PC-9 (cell line): ENCODE measurements at regions not wholly inside any gene's neighbourhood (a gene's known extent, or its start where the extent isn't known, plus 50 kb on each side); places are given as distances from the start of the nearest gene placed in this dataset.

ENCODE experiments used
- BruUV-seq: library from RNA; stranded (reverse); fragments of 400-500 nt; replicated peaks from 2 replicates; lab custom pipeline; 2021; lab: Mats Ljungman, UMichigan
- CTCF ChIA-PET: fragments of 300-600 bp; sonication (Branson Sonifier 250); formaldehyde crosslinking; loops from one replicate; lab custom pipeline; 2022; ENCODE audit warnings: antibody characterized with exemption; lab: Charles Lee
- POLR2A ChIA-PET: fragments of 300-600 bp; sonication (Branson Sonifier 250); formaldehyde crosslinking; loops from one replicate; lab custom pipeline; 2022; ENCODE audit warnings: antibody characterized with exemption; ENCODE audit not compliant: unreplicated experiment; lab: Charles Lee
- DNase-seq, 2 experiments: peaks; one replicate each; pipeline versions ENCODE4 v3.0.0 to v3.0.0-alpha.2; 2015 to 2022; ENCODE audit warnings: mixed read lengths in 1 of 2
- H2AFZ ChIP-seq: fragments of 200-600 bp; sonication (generic); 2 replicates; pipeline ENCODE4 v1.8.1; 2017; ENCODE audit warnings: antibody characterized with exemption
- H3F3A ChIP-seq: fragments of 200-600 bp; sonication (generic); 2 replicates; pipeline ENCODE4 v1.8.1; 2017; ENCODE audit warnings: antibody characterized with exemption, mild to moderate bottlenecking, low read depth; ENCODE audit not compliant: insufficient read depth
- H3K27ac ChIP-seq: fragments of 200-600 bp; sonication (generic); 2 replicates; pipeline ENCODE4 v1.6.1; 2016; ENCODE audit warnings: mixed run types
- H3K27me3 ChIP-seq: fragments of 200-600 bp; sonication (generic); 2 replicates; pipeline ENCODE4 v1.6.1; 2016; ENCODE audit warnings: low read depth, mixed run types; ENCODE audit not compliant: insufficient read depth
- H3K36me3 ChIP-seq: fragments of 200-600 bp; sonication (generic); 2 replicates; pipeline ENCODE4 v1.6.1; 2016; ENCODE audit warnings: low read depth, mixed run types
- H3K4me1 ChIP-seq: fragments of 200-600 bp; sonication (generic); replicated peaks from 2 replicates; pipeline ENCODE4 v1.6.1; 2016; ENCODE audit warnings: mixed run types; ENCODE audit not compliant: insufficient read depth
- H3K4me2 ChIP-seq: fragments of 200-600 bp; sonication (generic); 2 replicates; pipeline ENCODE4 v1.6.1; 2017; ENCODE audit warnings: mixed run types
- H3K4me3 ChIP-seq: fragments of 200-600 bp; sonication (generic); 2 replicates; pipeline ENCODE4 v1.6.1; 2016; ENCODE audit warnings: mixed run types
- H3K79me2 ChIP-seq: fragments of 200-600 bp; sonication (generic); 2 replicates; pipeline ENCODE4 v1.6.1; 2017; ENCODE audit warnings: low read depth, mixed run types
- H3K9me2 ChIP-seq: fragments of 200-600 bp; sonication (generic); 2 replicates; pipeline ENCODE4 v1.8.1; 2017; ENCODE audit warnings: mild to moderate bottlenecking; ENCODE audit not compliant: insufficient read depth
- H3K9me3 ChIP-seq: fragments of 200-600 bp; sonication (generic); 2 replicates; pipeline ENCODE4 v1.8.1; 2016; ENCODE audit warnings: low read depth; ENCODE audit not compliant: insufficient read depth
- H4K20me1 ChIP-seq: fragments of 200-600 bp; sonication (generic); 2 replicates; pipeline ENCODE4 v1.8.1; 2017; ENCODE audit not compliant: insufficient read depth
- CTCF ChIP-seq: fragments of 200-600 bp; sonication (generic); conservative IDR thresholded peaks from 2 replicates; pipeline ENCODE4 v1.6.1; 2017; ENCODE audit warnings: mixed run types, antibody characterized with exemption, mild to moderate bottlenecking, moderate library complexity
- EZH2 ChIP-seq: fragments of 200-600 bp; sonication (generic); IDR thresholded peaks from 2 replicates; pipeline ENCODE4 v1.8.0; 2017; ENCODE audit warnings: antibody characterized with exemption, low read depth
- intact Hi-C: fragments of 100-400 bp; cut with micrococcal nuclease; formaldehyde crosslinking; loops from one replicate; pipeline ENCODE4 v1.10.0; 2022; ENCODE audit not compliant: unreplicated experiment

- H3K4me3 ChIP-seq = no peak overlapping the region
- POLR2A ChIA-PET = no interaction called here
- H3K9me2 ChIP-seq = no peaks in the 10 kb centered on the region
- no peaks in the 10 kb centered on the region for H3K4me1 ChIP-seq
- intact Hi-C loops = loop anchor here (5.0 kb wide), 1 partner anchor 1352 kb away; no protein-coding TSS in a partner anchor
- H2AFZ ChIP-seq = no peak overlapping the region
- no peaks in the 10 kb centered on the region for H3F3A ChIP-seq
- TF ChIP-seq EZH2 (no peak), CTCF (no peak)
- H3K27ac ChIP-seq = no peak overlapping the region
- no peaks in the 10 kb centered on the region for H3K36me3 ChIP-seq
- CTCF ChIA-PET = no interaction called here
- no peaks in the 10 kb centered on the region for H4K20me1 ChIP-seq
- H3K4me2 ChIP-seq = no peak overlapping the region
- H3K9me3 ChIP-seq = no peaks in the 10 kb centered on the region
- H3K79me2 ChIP-seq = no peaks in the 10 kb centered on the region
- peaks cover 41% of the 10 kb centered on the region for H3K27me3 ChIP-seq
- no TSS peak for BruUV-seq
- no peak for DNase-seq
These were observed 83.2 kb downstream of the BUD13 start for GRCh38 chr11:116689413-116690127.

- no peak overlapping the region for H3K4me2 ChIP-seq
- BruUV-seq = no TSS peak
- H3K4me1 ChIP-seq = no peaks in the 10 kb centered on the region
- intact Hi-C loops = no loop called here
- no peaks in the 10 kb centered on the region for H3F3A ChIP-seq
- ChIA-PET CTCF (no interaction called here), POLR2A (no interaction called here)
- no peaks in the 10 kb centered on the region for H3K9me3 ChIP-seq
- no peaks in the 10 kb centered on the region for H3K79me2 ChIP-seq
- H3K27me3 ChIP-seq = peaks cover 48% of the 10 kb centered on the region
- no peaks in the 10 kb centered on the region for H4K20me1 ChIP-seq
- TF ChIP-seq CTCF = no peak
- no peak for TF ChIP-seq EZH2
- H3K27ac ChIP-seq = no peak overlapping the region
- no peaks in the 10 kb centered on the region for H3K9me2 ChIP-seq
- H3K36me3 ChIP-seq = no peaks in the 10 kb centered on the region
- no peak overlapping the region for H3K4me3 ChIP-seq
- no peak overlapping the region for H2AFZ ChIP-seq
- no peak for DNase-seq
These were observed 84.6 kb downstream of the BUD13 start for GRCh38 chr11:116688202-116688540.

- H3K4me2 ChIP-seq = no peak overlapping the region
These were observed 85.2 kb downstream of the BUD13 start for GRCh38 chr11:116687458-116688201.

More at GRCh38 chr11:116687458-116688201, 85.2 kb downstream of the BUD13 start:
- BruUV-seq = no TSS peak
- DNase-seq = no peak
- H3K4me1 ChIP-seq = no peaks in the 10 kb centered on the region
- H4K20me1 ChIP-seq = no peaks in the 10 kb centered on the region
- no peaks in the 10 kb centered on the region for H3K36me3 ChIP-seq
- no peak overlapping the region for H2AFZ ChIP-seq
- ChIA-PET CTCF (no interaction called here), POLR2A (no interaction called here)
- intact Hi-C loops = no loop called here
- H3K27me3 ChIP-seq = peaks cover 46% of the 10 kb centered on the region
- no peak overlapping the region for H3K27ac ChIP-seq
- H3K9me3 ChIP-seq = no peaks in the 10 kb centered on the region
- no peaks in the 10 kb centered on the region for H3F3A ChIP-seq
- TF ChIP-seq CTCF (no peak), EZH2 (no peak)
- no peak overlapping the region for H3K4me3 ChIP-seq
- H3K9me2 ChIP-seq = no peaks in the 10 kb centered on the region
- no peaks in the 10 kb centered on the region for H3K79me2 ChIP-seq
